SU-DHL-6 (cell line): ENCODE measurements at regions not wholly inside any gene's neighbourhood (a gene's known extent, or its start where the extent isn't known, plus 50 kb on each side); places are given as distances from the start of the nearest gene placed in this dataset.

Experiments
- H2AFZ ChIP-seq: fragments of 200-600 bp; sonication (generic); 2 replicates; pipeline ENCODE4 v1.6.1; 2014; ENCODE audit warnings: low read depth, mild to moderate bottlenecking, moderate library complexity, mixed read lengths, antibody characterized with exemption, low read length; ENCODE audit not compliant: severe bottlenecking
- H3F3A ChIP-seq: fragments of 200-600 bp; shearing (Covaris generic); 2 replicates; pipeline ENCODE4 v1.6.0; 2016; ENCODE audit warnings: antibody characterized with exemption, mild to moderate bottlenecking; ENCODE audit not compliant: insufficient read depth
- H3K27ac ChIP-seq: fragments of 200-600 bp; sonication (generic); 2 replicates; pipeline ENCODE4 v1.5.1; 2016; ENCODE audit warnings: low read depth, mild to moderate bottlenecking, low read length, moderate library complexity, mixed read lengths
- H3K27me3 ChIP-seq: fragments of 200-600 bp; sonication (generic), shearing (Covaris generic); 2 replicates; pipeline ENCODE4 v1.6.0; 2014; ENCODE audit warnings: mild to moderate bottlenecking, low read length
- H3K36me3 ChIP-seq: fragments of 200-600 bp; sonication (generic); 2 replicates; pipeline ENCODE4 v1.6.1; 2014; ENCODE audit warnings: mild to moderate bottlenecking, low read length, mixed read lengths
- H3K4me2 ChIP-seq: fragments of 300-600, 200-600 bp; shearing (Covaris generic), sonication (generic); 2 replicates; pipeline ENCODE4 v1.6.0; 2014; ENCODE audit warnings: low read length, low read depth, mild to moderate bottlenecking; ENCODE audit not compliant: poor library complexity, severe bottlenecking
- H3K4me3 ChIP-seq: fragments of 200-600 bp; sonication (generic); 2 replicates; pipeline ENCODE4 v1.5.1; 2014; ENCODE audit warnings: antibody characterized with exemption, low read length, mild to moderate bottlenecking, mixed read lengths; ENCODE audit not compliant: insufficient read depth, poor library complexity, severe bottlenecking
- H3K79me2 ChIP-seq: fragments of 200-600 bp; sonication (generic); 2 replicates; pipeline ENCODE4 v1.6.1; 2014; ENCODE audit warnings: mild to moderate bottlenecking, low read length, moderate library complexity; ENCODE audit not compliant: insufficient read depth
- H3K9ac ChIP-seq: fragments of 200-600 bp; sonication (generic); 2 replicates; pipeline ENCODE4 v1.7.0; 2014; ENCODE audit warnings: mild to moderate bottlenecking, low read length
- H3K9me2 ChIP-seq: fragments of 200-600 bp; sonication (generic); replicated peaks from 2 replicates; pipeline ENCODE4 v1.6.1; 2014; ENCODE audit warnings: low read length; ENCODE audit not compliant: insufficient read depth
- H3K9me3 ChIP-seq: fragments of 200-600 bp; sonication (generic); 2 replicates; pipeline ENCODE4 v1.6.1; 2014; ENCODE audit warnings: low read length, mixed read lengths; ENCODE audit not compliant: insufficient read depth
- H4K20me1 ChIP-seq: fragments of 200-600 bp; sonication (generic); 2 replicates; pipeline ENCODE4 v1.6.1; 2014; ENCODE audit warnings: low read depth, mild to moderate bottlenecking, antibody characterized with exemption, low read length, moderate library complexity, mixed read lengths
- CTCF ChIP-seq: fragments of 200-600 bp; sonication (generic); IDR thresholded peaks from one replicate; pipeline ENCODE4 v1.5.1; 2017; ENCODE audit warnings: antibody characterized with exemption, mild to moderate bottlenecking, low read length, moderate library complexity; ENCODE audit not compliant: insufficient read depth, poor library complexity, severe bottlenecking
- EZH2phosphoT487 ChIP-seq: fragments of 200-600 bp; sonication (generic), shearing (Covaris generic); conservative IDR thresholded peaks from 2 replicates; pipeline ENCODE4 v1.6.1; 2018; ENCODE audit warnings: mild to moderate bottlenecking, antibody characterized with exemption, low read length, moderate library complexity, mixed read lengths

DNA sequence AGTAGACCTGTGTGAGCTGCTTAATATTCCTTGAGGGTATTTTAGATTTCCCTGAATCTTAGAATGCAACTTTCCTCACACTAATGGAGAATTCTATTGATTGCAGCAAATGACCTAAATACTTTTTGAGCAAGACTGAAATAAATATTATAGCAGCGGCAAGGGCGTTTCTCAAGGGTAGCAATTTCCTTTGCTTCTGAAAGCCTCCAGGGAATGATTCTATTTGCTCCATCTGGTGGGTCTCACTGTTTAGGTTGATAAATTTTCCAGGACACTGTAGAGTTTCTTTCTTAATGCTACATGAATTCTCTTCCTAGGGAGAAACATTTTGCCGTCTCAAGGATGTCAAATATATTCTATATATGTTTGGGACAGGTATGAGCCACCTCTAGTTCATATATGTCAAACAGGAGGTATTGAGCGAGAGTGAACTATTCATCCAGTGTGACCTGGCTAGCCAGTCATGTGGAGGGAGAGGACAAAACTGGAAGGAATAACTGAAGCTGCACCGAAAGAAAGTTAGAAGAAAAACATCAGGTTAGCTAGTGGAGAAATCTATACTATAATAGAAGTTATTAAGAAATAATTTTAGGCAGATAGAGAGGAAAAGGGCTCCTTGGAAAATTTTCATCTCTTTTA, 57.9 kb upstream of the FZD8 start:
- no peak overlapping the region for H3K9ac ChIP-seq
- no peaks in the 10 kb centered on the region for H3K9me3 ChIP-seq
- H2AFZ ChIP-seq = no peak overlapping the region
- no peak for TF ChIP-seq CTCF
- H3K36me3 ChIP-seq = no peaks in the 10 kb centered on the region
- H3F3A ChIP-seq = no peaks in the 10 kb centered on the region
- no peaks in the 10 kb centered on the region for H4K20me1 ChIP-seq
- no peaks in the 10 kb centered on the region for H3K27me3 ChIP-seq
- no peak overlapping the region for H3K27ac ChIP-seq
- H3K4me2 ChIP-seq = no peak overlapping the region
- H3K4me3 ChIP-seq = no peak overlapping the region
- no peaks in the 10 kb centered on the region for H3K9me2 ChIP-seq
- H3K79me2 ChIP-seq = no peaks in the 10 kb centered on the region

GRCh38 chr10:35696392-35697287, 54.5 kb upstream of the FZD8 start:
- H2AFZ ChIP-seq = no peak overlapping the region
- H3K4me2 ChIP-seq = no peak overlapping the region
- H3K27ac ChIP-seq = no peak overlapping the region
- H4K20me1 ChIP-seq = no peaks in the 10 kb centered on the region
- H3K27me3 ChIP-seq = no peaks in the 10 kb centered on the region
- no peak overlapping the region for H3K4me3 ChIP-seq
- H3K9me2 ChIP-seq = no peaks in the 10 kb centered on the region
- H3F3A ChIP-seq = no peaks in the 10 kb centered on the region
- TF ChIP-seq CTCF = no peak
- TF ChIP-seq EZH2phosphoT487 = no peak
- H3K9ac ChIP-seq = no peak overlapping the region
- no peaks in the 10 kb centered on the region for H3K79me2 ChIP-seq
- no peaks in the 10 kb centered on the region for H3K36me3 ChIP-seq
- no peaks in the 10 kb centered on the region for H3K9me3 ChIP-seq

GRCh38 chr10:35693800-35694199, 51.7 kb upstream of the FZD8 start:
- no peaks in the 10 kb centered on the region for H3K9me2 ChIP-seq
- no peak overlapping the region for H3K27ac ChIP-seq
- no peaks in the 10 kb centered on the region for H3K27me3 ChIP-seq
- no peak overlapping the region for H2AFZ ChIP-seq
- H3K9me3 ChIP-seq = no peaks in the 10 kb centered on the region
- TF ChIP-seq EZH2phosphoT487 (no peak), CTCF (no peak)
- no peaks in the 10 kb centered on the region for H3K36me3 ChIP-seq
- H3K4me2 ChIP-seq = no peak overlapping the region
- no peaks in the 10 kb centered on the region for H3K79me2 ChIP-seq
- H4K20me1 ChIP-seq = no peaks in the 10 kb centered on the region
- no peak overlapping the region for H3K4me3 ChIP-seq
- no peaks in the 10 kb centered on the region for H3F3A ChIP-seq
- no peak overlapping the region for H3K9ac ChIP-seq
